ENCODE measurements at regions not wholly inside any gene's neighbourhood (a gene's known extent, or its start where the extent isn't known, plus 50 kb on each side); places are given as distances from the start of the nearest gene placed in this dataset.
"Not testable (repeated sequence)": the region's sequence is repeated elsewhere in the genome, so short reads cannot be mapped to it uniquely, and the experiment has no call there.

DNA sequence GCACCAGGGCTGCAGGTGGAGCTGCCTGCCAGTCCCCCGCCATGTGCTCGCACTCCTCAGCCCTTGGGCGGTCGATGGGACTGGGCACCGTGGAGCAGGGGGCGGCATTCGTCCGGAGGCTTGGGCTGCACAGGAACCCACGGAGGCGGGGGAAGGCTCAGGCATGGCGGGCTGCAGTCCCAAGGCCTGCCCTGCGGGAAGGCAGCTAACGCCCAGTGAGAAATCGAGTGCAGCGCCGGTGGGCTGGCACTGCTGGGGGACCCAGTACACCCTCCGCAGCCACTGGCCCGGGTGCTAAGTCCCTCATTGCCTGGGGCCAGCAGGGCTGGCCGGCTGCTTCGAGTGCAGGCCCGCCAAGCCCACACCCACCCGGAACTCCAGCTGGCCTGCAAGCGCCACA, 130.5 kb upstream of the RXFP2 start:
- DNase-seq (ENCODE audit: low spot score), result not testable (repeated sequence)

DNA sequence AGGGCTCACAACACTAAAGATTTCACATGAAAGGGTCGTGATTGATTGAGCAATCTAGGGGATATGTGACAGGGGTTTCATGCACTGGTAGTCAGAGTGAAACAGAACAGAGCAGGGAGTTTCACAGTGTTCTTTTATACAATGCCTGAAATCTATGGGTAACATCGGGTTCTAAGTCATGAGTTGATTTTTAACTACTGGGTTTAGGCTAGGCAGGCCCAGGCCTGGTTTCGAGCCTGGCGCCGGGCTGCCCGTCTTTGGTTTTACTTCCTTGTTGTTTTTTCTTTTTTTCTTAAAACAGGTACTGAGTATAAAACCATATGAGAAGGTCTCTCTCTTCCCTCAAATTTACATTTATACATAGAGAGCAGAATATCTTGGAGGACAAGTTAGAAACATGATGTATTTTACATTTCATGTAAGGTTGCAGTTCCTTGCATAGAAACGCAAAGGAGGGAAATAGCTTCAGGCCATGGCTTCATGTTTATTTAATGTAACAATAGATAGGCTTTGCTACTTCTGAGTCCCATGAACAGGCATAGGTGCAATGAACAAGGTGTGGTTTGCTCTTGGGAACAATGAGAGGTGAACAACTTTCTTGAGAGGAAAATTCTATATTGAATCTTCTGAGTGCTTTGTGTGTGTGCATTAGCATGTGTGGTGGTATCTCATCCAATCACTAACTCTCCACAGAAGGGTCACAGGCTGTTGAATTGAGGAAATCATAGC, 128.9 kb upstream of the RXFP2 start:
- no peak for DNase-seq (ENCODE audit: low spot score)

DNA sequence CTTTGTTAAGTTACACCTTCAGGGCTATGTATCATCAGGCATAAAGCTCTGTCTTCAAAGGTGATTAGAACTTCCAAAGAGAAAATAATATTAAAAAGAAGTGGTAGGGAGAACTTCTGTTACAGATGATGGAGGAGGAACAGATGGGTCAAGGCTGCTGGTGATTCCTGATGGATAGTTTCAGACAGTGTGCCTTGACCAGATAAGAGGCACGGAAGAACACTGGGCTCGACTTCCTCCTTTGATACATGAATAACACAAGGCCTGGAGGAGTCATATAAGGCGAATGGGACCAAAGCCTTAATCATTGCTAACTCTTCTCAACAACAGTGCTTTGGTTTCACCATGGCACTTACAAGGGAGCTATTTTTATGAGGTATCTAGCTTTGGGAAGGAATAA, 128.1 kb upstream of the RXFP2 start:
- no peak for DNase-seq (ENCODE audit: low spot score)

DNA sequence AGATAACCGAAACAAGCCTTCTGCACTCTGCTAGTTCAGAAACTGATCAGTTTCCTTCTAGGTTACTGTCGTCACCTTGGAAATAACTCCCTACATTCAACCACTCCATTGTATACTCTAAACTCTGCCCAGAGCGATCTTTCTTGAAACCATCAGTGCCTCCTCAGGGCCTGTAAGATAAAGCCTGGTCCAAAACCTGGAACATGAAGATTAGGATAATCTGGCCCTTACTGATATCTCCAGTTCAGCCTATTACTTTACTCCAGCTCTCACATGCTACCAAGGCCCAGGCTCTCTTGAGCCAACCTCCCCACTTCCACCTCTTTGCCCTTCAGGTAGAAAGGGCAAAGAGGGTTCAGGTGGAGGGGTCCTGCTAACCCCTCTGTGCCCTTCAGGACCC, 125.3 kb upstream of the RXFP2 start:
- no peak for DNase-seq (ENCODE audit: low spot score)

DNA sequence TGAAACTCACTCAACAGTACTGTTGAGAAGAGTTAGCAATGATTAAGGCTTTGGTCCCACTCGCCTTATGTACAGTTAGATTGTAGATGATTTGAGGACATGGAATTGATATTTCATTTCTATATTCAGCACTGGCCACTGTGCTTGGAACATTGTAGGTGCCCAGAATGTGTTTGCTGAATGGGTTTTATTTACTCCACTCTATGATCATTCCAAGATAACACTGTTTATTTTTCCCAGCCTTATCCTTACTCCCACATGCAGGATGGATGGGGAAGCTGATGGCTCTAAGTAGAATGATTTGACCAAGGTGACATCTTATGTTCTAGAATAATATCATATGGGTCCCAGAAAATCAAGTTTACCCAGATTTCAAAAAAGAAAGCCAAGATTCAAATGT, 124.6 kb upstream of the RXFP2 start:
- no peak for DNase-seq (ENCODE audit: low spot score)

DNA sequence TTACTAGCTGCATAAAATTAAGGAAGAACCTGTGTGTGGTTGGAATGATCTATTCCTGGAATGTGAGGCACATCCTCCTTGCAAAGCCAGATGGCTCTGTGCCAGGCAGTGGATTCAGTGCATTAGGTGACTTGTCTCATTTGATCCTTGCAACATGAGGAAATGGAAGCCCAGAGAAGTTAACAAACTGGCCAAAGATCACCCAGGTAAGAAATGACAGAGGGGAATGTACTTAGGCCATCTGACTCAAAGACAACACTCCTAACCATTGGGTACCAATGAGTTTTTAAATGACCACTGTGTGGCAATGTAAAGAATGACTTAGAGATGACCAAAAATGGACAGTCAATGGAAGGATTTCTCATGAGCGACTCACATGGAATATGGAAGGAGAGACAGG, 114.2 kb upstream of the RXFP2 start:
- DNase-seq (ENCODE audit: low spot score), result no peak

DNA sequence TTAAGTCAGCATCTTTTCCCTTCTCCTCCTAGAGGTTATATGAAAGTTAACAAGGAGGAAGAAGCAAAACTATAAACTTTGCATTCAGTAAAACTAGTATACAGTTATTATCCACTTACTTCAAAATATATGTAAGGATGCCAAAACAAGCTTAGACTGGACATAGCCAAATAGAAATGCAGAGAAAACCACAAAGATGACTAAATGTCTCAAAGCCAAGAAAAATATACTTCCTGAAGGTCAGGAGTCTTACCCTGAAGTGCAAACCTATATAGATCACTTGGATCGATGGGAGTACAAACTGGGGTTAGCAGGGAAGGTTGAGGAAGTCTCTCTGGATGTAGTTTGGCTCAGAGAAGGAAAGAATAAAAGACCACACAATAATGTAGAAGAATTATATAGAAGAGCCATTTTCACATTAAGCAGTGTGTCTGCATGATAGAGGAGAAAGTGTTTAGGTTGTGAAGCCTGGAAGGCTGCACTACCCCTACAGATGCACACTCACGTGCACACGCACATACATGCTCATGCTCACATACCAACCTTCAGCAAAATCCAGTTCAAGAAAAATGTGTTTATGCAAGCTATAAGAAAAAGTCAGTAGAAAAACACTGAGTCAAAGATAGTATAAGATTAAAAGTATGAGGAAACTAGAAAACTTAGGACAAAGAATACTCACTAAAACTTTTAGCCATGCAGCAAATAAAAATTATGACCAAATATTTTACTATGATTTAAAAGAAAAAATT, 112.1 kb upstream of the RXFP2 start:
- no peak for DNase-seq (ENCODE audit: low spot score)

DNA sequence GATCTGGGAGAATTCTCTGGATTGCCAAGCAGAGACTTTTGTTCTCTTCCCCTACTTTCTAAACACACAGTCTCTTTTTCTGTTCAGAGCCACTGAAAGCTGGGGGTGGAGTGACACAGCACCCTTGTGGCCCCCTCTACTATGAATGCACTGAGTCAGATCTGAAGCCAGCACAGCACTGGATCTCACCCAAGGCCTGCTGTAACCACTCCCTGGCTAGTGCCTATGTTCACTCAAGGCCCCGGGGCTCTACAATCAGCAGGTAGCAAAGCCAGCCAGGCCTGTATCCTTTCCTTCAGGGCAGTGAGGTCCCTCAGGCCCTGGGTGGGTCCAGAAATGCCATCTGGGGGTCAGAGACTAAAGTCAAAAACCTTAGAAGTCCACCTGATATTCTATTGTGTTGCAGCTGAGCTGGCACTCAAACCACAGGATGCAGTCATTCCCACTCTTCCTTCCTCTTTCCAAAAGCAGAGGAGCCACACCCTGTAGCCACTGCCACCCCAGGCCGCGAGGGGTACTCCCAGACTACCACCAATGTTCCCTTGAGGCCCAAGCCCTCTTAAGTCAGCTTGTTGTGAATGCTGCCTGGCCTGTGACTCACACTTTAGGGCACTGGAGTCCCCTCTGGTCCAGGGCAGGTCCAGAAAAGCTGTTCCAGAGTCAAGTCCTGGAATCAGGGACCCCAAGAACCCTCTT, 110.1 kb upstream of the RXFP2 start:
- no peak for DNase-seq (ENCODE audit: low spot score)

DNA sequence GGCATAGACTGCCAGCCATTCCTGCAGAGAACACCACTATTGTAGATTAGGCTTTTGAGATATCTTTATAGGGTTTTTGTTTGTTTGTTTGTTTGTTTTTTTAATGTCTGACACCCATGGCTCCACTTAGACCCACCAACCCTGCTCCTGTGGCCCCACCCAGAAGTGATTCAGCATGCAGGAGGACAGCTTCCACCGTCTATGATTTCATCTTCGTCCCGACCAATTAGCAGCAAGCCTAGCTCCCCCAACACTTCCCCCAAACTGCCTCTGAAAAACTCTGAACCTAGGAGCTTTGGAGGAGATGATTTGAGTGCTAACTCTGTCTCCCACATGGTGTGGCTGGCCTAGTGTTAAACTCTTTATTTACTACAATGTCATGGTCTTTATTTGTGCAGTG, 108.3 kb upstream of the RXFP2 start:
- DNase-seq (ENCODE audit: low spot score), result peak; percentile 8

DNA sequence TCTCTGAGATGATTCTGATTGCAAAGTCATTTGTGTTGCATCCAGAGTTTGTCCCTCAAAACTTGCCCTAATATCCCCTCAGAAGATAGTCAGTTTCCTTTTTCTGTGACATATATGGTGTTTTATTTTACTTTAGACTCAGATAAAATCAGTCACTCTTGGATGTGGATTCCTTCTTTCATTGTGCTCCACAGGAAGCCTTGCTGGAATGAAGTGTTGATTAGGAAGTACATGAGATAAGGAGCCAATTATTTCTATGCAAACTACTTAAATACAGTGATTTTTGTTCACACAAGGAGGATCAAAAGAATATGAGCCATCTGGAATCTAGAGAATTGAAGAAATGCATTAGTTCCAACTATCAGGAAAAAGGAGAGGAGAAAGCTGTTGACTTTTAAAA, 107.6 kb upstream of the RXFP2 start:
- no peak for DNase-seq (ENCODE audit: low spot score)

DNA sequence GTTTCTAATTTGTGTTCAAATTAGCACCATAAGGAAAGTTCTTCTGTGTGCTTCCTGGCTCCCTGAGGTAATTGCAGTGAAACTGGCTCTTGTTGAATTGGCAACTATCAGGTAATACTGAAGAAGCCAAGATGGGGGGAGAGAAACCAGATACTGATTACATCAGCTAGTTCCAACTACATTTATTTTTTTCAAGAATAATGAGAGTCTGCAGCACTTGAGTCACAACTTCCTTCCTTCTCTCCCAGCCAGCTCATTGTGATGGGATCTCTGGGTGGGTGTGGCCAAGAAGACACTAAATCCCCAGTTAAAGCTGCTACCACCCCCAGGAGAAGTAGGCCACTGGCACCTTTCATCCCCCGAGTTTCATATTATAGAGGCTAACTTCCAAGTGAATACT, 100.7 kb upstream of the RXFP2 start:
- no peak for DNase-seq (ENCODE audit: low spot score)

DNA sequence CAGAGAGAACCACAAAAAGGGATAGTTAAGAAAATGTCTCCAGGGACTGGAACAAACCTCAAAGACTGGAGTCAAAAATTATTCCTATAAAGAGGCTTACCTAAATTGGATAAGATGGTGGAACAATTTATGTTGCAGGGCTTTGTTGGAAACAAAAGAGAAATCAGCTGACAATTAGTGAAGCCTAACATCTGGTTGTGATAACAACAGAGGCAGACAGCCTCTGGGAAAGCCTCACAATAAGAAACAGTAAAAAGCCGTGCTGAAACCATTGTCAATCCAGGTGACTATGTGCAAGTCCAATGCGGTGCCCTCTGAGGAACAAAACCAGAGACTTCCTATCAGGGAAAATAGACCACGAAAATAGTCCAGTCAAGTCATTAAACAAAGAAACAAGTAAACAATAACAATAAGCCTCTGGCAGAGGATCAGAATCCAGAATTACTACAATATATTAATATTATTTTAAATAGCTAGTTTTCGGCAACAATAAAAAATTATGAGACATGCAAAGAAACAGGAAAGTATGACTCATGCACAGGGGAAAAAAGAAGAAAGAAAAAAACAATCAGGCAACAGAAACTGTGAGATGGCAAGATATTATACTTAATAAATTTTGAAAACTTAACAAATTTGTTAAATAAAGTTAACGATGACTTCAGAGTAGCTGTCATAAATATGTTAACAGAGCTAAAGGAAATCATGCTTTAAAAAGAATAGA, 99.7 kb upstream of the RXFP2 start:
- no peak for DNase-seq (ENCODE audit: low spot score)

DNA sequence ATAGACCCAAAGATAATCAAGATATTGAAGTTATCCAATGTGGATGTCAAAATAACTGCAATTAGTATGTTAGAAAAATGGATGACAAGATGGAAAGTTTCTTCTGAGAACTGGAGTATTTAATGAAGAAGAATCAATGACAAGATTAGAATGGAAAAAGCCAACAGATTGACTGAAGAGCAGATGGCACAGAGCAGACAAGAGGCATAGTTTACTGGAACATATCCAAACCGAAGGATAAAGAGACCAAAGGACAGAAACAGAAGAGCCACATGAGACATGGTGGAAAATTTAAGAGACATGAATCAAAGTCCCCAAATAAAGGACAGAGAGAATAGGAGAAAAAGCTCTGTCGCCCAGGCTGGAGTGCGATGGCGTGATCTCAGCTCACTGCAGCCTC, 89.6 kb upstream of the RXFP2 start:
- no peak for DNase-seq (ENCODE audit: low spot score)

DNA sequence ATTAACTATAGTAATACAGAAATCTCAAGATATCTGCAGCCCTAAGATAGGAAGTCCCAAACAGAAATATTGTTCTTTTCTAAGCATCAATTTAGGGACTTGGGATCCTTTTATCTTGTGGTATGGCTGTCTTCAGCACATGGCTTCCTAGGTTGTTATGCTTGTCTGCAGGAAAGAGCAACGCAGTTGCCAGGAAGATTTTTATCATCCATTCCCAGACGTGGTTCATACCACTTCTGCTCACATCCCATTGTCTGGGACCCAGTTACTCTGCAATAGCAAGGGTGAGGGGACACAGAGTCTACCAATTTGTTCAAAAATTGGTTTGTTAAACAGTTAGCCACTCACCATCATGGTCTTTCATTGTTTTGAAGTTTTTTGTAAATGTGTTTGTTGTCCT, 85.6 kb upstream of the RXFP2 start:
- no peak for DNase-seq (ENCODE audit: low spot score)

DNA sequence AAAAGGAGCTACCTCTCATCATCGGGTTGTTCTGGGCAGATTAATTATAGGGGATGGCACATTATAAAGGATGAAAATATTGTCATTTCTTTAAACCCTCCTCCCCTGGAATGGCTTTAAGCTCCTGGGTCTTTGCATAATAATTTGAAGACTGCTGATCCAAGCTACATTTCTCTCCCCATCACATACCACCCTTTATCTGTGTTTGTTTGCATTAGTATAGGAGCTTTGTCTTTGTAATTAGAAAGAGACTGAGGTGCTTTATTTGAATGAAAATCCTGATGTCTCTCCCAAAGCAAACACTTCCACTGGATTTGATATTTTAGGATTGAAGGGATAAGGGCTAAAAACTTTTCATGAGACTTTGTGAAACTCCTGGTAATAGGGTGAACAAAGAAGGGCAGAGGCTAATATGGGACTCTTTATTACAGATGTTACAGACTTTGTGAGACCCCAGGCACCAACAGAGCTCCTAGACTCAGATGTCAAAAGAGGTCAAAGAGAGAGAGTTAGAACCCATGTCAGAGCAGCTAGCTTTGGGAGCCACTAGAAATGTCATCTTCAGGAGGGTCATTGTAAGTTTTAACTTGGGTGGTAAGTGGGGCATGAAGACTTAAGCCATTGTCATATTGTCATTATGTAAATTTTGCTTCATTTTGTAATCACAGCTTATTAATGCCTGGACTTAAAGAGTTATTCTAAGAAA, 75.3 kb upstream of the RXFP2 start:
- DNase-seq (ENCODE audit: low spot score), result peak; percentile 43

DNA sequence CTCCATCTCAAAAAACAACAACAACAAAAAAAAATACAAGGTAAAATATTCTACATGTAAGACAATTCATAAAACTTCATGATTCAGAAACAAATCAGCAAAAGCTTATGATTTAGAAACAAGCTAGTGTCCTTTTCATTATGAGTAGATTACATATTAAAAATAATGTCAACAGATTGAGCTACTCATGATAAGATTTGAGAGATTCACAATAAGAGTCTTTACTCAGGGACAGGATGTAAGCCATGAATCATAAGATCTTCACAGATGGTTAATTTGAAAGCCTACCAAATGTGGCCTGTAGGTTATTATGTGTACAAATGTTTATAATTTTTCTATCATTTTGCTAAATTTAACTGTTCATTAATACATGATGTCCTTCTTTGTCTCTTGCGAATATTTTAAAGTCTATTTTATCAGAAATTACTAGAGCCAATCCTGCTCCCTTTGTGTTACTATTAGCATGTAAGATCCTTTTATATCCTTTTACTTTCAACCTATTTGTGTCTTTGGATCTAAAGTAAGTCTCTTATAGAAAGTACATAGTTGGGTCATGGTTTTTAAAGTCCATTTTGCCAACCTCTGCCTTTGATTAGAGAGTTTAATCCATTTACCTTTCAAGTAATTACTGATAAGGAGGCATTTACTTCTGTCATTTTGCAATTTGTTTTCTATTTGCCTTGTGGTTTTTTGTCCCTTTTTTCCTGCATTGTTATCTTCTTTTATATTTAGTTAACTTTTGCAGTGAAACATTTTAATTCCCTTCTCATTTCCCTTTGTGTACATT, 68.3 kb upstream of the RXFP2 start:
- DNase-seq (ENCODE audit: low spot score), result no peak

DNA sequence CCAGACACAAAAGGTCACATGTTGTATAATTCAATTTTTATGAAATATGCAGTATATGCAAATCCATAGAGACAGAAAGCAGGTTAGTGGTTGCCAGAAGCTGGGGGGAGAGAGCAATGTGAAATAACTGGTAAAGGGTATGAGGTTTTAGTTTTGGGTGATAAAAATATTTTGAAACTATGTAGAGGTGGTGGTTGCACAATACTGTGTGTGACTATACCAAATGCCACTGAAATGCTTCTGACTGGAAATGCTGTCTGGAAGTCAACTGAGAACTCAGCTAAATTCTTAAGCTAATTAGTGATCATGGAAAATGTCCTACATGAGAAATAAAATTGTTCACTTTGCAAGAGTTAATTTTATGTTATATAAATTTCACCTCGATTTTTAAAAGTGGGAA, 65.3 kb upstream of the RXFP2 start:
- no peak for DNase-seq (ENCODE audit: low spot score)

DNA sequence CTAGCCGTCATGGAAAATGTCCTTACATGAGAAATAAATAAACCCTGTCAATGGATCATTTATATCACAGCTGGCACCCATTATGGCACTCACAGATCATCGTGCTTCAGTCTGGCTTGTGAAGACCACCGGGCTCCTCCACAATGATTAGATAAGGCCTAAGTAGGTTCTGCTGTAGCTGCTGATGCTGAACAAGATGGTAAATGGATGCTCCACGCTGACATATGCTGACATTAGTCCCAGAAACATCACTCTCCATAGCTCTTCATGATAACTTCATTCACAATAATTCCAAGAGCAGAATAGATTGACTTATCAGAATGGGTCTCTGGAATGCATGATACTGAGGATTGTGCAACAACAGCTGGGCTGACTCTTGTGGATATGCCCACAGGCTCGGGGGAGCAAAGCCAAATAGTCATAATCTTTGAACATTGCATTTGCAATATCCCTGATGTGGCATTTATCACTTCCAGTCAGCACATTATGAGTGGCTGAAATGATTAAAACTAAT, 63.8 kb upstream of the RXFP2 start:
- DNase-seq (ENCODE audit: low spot score), result no peak

DNA sequence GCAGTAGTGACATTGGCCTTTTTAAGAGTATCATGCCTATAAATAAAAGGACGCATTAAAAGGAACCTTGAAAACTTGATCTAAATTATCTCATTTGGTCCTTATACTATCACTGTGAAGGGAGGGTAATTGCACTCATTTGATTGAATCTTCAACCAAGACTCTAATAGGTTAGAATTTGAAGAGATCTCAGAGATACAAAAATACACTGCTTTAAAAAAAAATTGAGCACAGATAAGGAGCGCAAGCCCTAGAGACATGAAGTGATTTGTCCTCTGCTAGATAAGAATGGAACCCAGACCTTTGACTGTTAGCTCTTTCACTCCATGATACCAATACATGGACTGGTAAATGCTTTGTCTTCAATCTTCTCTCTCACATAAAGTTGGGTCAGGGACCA, 58.2 kb upstream of the RXFP2 start:
- no peak for DNase-seq (ENCODE audit: low spot score)

DNA sequence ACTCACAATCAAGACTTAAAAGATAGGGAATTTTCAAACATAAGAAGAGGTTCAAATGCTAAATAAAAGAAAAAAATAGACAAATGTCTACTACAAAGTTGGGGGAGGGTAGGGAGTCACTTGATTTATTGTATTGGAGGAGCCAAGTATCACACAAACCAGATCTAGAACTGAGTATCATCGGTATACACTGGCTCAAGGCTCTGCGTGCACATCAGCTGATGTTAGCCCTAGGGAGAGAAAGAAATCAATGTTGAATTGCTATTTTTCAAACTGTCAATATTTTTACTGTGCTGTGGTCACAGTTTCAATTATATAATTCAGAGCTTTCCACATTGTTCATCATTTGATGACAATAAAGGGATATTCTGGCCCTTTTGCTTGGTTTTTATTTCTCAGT, 54.9 kb upstream of the RXFP2 start:
- no peak for DNase-seq (ENCODE audit: low spot score)

Data from iPS-NIHi11 (cell line).